WERI-Rb-1 (cell line): ENCODE measurements at regions not wholly inside any gene's neighbourhood (a gene's known extent, or its start where the extent isn't known, plus 50 kb on each side); places are given as distances from the start of the nearest gene placed in this dataset.

Source experiments
- DNase-seq: peaks from one replicate; pipeline ENCODE4 v3.0.0-alpha.2; 2020
- H3K27ac ChIP-seq: fragments of 250-450 bp; sonication (Bioruptor Pico); 2 replicates; pipeline ENCODE4 v1.5.1; 2020; ENCODE audit warnings: mild to moderate bottlenecking, moderate library complexity
- H3K27me3 ChIP-seq: fragments of 250-450 bp; sonication (Bioruptor Pico); 2 replicates; pipeline ENCODE4 v1.5.1; 2021; ENCODE audit warnings: mild to moderate bottlenecking, low read depth, moderate library complexity; ENCODE audit not compliant: insufficient read depth, severe bottlenecking
- H3K36me3 ChIP-seq: fragments of 250-450 bp; sonication (Bioruptor Pico); 2 replicates; pipeline ENCODE4 v1.5.1; 2020; ENCODE audit warnings: mild to moderate bottlenecking, moderate library complexity
- H3K4me3 ChIP-seq: 2 replicates; pipeline ENCODE4 v1.5.1; 2011; ENCODE audit warnings: low read depth, mild to moderate bottlenecking, control low read depth, low read length
- H3K9me3 ChIP-seq: fragments of 250-450 bp; sonication (Bioruptor Pico); 2 replicates; pipeline ENCODE4 v1.5.1; 2021; ENCODE audit warnings: mild to moderate bottlenecking, moderate library complexity; ENCODE audit not compliant: severe bottlenecking
- TF ChIP-seq, protein P1 (sequence below): IDR thresholded peaks from 2 replicates; pipeline ENCODE4 v1.5.1; 2011; ENCODE audit warnings: low read depth, mild to moderate bottlenecking, control low read depth, inconsistent platforms, low read length

- no peaks in the 10 kb centered on the region for H3K9me3 ChIP-seq
- H3K27me3 ChIP-seq, result peaks cover 73% of the 10 kb centered on the region
- no peak overlapping the region for H3K27ac ChIP-seq
- DNase-seq, result no peak
- no peaks in the 10 kb centered on the region for H3K36me3 ChIP-seq
- TF ChIP-seq, protein P1, sequence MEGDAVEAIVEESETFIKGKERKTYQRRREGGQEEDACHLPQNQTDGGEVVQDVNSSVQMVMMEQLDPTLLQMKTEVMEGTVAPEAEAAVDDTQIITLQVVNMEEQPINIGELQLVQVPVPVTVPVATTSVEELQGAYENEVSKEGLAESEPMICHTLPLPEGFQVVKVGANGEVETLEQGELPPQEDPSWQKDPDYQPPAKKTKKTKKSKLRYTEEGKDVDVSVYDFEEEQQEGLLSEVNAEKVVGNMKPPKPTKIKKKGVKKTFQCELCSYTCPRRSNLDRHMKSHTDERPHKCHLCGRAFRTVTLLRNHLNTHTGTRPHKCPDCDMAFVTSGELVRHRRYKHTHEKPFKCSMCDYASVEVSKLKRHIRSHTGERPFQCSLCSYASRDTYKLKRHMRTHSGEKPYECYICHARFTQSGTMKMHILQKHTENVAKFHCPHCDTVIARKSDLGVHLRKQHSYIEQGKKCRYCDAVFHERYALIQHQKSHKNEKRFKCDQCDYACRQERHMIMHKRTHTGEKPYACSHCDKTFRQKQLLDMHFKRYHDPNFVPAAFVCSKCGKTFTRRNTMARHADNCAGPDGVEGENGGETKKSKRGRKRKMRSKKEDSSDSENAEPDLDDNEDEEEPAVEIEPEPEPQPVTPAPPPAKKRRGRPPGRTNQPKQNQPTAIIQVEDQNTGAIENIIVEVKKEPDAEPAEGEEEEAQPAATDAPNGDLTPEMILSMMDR, result no peak
- no peak overlapping the region for H3K4me3 ChIP-seq
Observed at GRCh38 chr3:182212479-182213076, 500.9 kb downstream of the SOX2 start.

DNA sequence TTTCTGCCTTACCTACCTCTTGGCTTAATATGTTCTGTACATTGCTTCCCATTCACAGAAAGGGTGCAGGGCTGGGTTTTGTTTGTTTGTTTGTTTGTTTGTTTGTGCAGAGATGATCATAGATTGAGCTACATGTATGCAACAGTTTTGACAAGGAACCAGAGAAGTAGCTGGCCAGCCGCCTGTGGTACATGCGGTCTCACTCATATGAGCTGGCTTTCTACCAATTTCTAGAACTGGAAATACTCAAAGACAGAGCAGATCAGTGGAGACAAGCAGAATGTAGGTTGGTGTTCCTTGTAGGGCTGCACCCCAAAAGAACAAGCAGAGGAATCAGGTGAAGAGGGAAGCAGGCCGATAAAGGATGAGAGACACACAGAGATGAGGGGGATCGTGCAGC, 502.7 kb downstream of the SOX2 start:
- TF ChIP-seq, protein P1, result no peak
- Histone ChIP-seq H3K36me3 (no peaks in the 10 kb centered on the region), H3K27me3 (peaks cover 75% of the 10 kb centered on the region)

GRCh38 chr3:182215881-182216280, 504.2 kb downstream of the SOX2 start:
- Histone ChIP-seq H3K27ac (no peak overlapping the region), H3K27me3 (peaks cover 65% of the 10 kb centered on the region), H3K36me3 (no peaks in the 10 kb centered on the region), H3K9me3 (no peaks in the 10 kb centered on the region), H3K4me3 (no peak overlapping the region)
- TF ChIP-seq, protein P1, result no peak
- DNase-seq, result no peak

More for the DNA sequence above, 502.7 kb downstream of the SOX2 start:
- Histone ChIP-seq H3K9me3 (no peaks in the 10 kb centered on the region), H3K4me3 (no peak overlapping the region), H3K27ac (no peak overlapping the region)
- no peak for DNase-seq

DNA sequence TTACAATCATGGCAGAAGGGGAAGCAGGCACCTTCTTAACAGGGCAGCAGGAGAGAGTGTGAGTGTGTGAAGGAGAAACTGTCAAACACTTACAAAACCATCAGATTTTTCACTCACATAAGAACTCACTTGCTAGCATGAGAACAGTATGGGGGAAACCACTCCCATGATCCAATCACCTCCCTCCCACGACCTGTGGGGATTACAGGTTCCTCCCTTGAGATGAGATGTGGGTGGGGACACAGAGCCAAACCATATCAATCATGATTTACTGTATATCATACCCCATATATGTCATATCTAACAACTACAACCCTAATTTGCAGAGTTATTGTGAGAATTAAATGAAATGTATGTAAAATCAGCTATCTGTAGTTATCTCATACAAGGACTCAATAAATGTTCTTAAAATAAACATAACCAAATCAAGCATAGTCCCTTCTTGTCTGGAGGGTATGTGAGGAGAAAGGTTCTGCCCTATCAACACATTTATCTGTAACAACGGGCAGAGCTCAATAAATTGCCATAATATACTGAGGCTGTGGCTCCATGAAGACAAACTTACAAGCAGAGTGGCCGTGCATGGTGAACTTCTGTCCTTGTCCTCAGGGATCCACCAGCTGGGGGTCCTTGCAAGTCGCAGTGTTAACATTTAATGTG, 504.7 kb downstream of the SOX2 start:
- Histone ChIP-seq H3K9me3 (no peaks in the 10 kb centered on the region), H3K27me3 (peaks cover 60% of the 10 kb centered on the region), H3K27ac (no peak overlapping the region), H3K4me3 (no peak overlapping the region), H3K36me3 (no peaks in the 10 kb centered on the region)
- no peak for DNase-seq
- TF ChIP-seq, protein P1, result no peak

GRCh38 chr3:182220013-182220412, 508.3 kb downstream of the SOX2 start:
- no peak for DNase-seq
- TF ChIP-seq, protein P1, result no peak

More at GRCh38 chr3:182220013-182220412, 508.3 kb downstream of the SOX2 start:
- H3K4me3 ChIP-seq, result no peak overlapping the region
- H3K36me3 ChIP-seq, result no peaks in the 10 kb centered on the region
- H3K27me3 ChIP-seq, result peaks cover 42% of the 10 kb centered on the region
- no peaks in the 10 kb centered on the region for H3K9me3 ChIP-seq
- no peak overlapping the region for H3K27ac ChIP-seq
